Gastroesophageal sphincter (tissue), 3 donors: ENCODE measurements at regions not wholly inside any gene's neighbourhood (a gene's known extent, or its start where the extent isn't known, plus 50 kb on each side); places are given as distances from the start of the nearest gene placed in this dataset.
A peak's percentile ranks its signal among the peaks of the same experiment; 100 is the strongest.

Experiments
- EP300 ChIP-seq: sonication (generic); formaldehyde crosslinking; IDR thresholded peaks from one replicate; pipeline ENCODE4 v1.6.1; 2017; ENCODE audit warnings: antibody characterized with exemption, mild to moderate bottlenecking
- POLR2A ChIP-seq, 2 donors: fragments of 450-650 bp; IDR thresholded peaks; one replicate each; pipeline ENCODE4 v1.6.1; 2017; ENCODE audit warnings: antibody characterized with exemption in 2 of 2, mild to moderate bottlenecking in 2 of 2, moderate library complexity in 1 of 2
- POLR2AphosphoS5 ChIP-seq: sonication (generic); formaldehyde crosslinking; IDR thresholded peaks from one replicate; pipeline ENCODE4 v1.6.1; 2017; ENCODE audit warnings: antibody characterized with exemption
- TF ChIP-seq, protein P1 (sequence below), 4 experiments: fragments of 200-600 bp in 2 of 4; fragments of 450-650 bp in 2 of 4; sonication (generic) in 1 of 4; IDR thresholded peaks; one replicate each; pipeline ENCODE4 v1.5.1; 2017 to 2019; ENCODE audit warnings: antibody characterized with exemption in 4 of 4, mild to moderate bottlenecking in 2 of 4, moderate library complexity in 2 of 4

DNA sequence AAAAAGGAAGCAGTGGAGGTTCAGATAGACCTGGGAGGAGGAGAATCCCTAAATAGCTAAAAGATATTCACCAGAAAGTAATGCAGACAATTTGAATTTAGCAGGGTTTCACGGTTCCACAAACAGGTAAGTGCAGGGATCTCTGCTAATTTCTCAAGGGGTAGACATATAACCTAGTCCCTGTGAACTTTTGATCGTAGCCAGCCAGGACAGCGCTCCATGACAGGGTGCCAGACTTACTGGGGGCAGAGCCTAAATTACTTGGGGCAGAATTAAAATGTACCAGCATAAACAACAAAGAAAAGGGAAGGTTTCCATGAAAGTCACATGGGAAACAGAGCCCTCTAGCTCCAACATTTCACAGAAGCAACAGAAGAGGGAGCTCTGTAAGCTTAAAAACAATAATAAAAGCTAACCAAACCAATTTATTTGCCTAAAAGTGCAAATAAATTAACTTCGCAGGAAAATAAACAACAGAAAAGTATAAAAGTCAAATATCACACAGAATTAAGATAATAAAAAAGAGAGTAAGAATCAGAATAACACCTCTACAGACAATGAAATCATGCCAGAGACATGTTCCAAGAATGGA, 198.3 kb downstream of the DUSP10 start:
- no peak for TF ChIP-seq POLR2A (IDR thresholded peaks at IDR 0.05)
- TF ChIP-seq EP300 = no peak
- TF ChIP-seq, protein P1, sequence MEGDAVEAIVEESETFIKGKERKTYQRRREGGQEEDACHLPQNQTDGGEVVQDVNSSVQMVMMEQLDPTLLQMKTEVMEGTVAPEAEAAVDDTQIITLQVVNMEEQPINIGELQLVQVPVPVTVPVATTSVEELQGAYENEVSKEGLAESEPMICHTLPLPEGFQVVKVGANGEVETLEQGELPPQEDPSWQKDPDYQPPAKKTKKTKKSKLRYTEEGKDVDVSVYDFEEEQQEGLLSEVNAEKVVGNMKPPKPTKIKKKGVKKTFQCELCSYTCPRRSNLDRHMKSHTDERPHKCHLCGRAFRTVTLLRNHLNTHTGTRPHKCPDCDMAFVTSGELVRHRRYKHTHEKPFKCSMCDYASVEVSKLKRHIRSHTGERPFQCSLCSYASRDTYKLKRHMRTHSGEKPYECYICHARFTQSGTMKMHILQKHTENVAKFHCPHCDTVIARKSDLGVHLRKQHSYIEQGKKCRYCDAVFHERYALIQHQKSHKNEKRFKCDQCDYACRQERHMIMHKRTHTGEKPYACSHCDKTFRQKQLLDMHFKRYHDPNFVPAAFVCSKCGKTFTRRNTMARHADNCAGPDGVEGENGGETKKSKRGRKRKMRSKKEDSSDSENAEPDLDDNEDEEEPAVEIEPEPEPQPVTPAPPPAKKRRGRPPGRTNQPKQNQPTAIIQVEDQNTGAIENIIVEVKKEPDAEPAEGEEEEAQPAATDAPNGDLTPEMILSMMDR (IDR thresholded peaks at IDR 0.05) = peak; percentile 24 to 65 (median 52)
- TF ChIP-seq POLR2AphosphoS5 = no peak
